MM.1S (cell line): ENCODE measurements at regions not wholly inside any gene's neighbourhood (a gene's known extent, or its start where the extent isn't known, plus 50 kb on each side); places are given as distances from the start of the nearest gene placed in this dataset.

Experiments used
- CTCF ChIP-seq: fragments of 300-600 bp; sonication (generic); IDR thresholded peaks from 2 replicates; pipeline ENCODE4 v1.5.1; 2016; ENCODE audit warnings: antibody characterized with exemption, low read length, mixed read lengths
- EZH2 ChIP-seq: fragments of 300-600 bp; sonication (generic); optimal IDR thresholded peaks from 2 replicates; pipeline ENCODE3; 2017; ENCODE audit warnings: low read depth, mild to moderate bottlenecking, antibody characterized with exemption, low read length, mixed read lengths

- TF ChIP-seq CTCF (no peak), EZH2 (no peak)
These were observed 980.3 kb downstream of the EPHA3 start for GRCh38 chr3:90087703-90088102.
